Panc1 (cell line): ENCODE measurements at regions not wholly inside any gene's neighbourhood (a gene's known extent, or its start where the extent isn't known, plus 50 kb on each side); places are given as distances from the start of the nearest gene placed in this dataset.

Experiments used
- POLR2AphosphoS5 ChIP-seq: IDR thresholded peaks from 2 replicates; pipeline ENCODE4 v1.6.1; 2012; ENCODE audit warnings: mild to moderate bottlenecking, low read depth, low read length, moderate library complexity
- SIN3A ChIP-seq: IDR thresholded peaks from 2 replicates; pipeline ENCODE4 v1.6.1; 2012; ENCODE audit warnings: low read depth, mild to moderate bottlenecking, low read length, moderate library complexity, borderline replicate concordance; ENCODE audit not compliant: insufficient read depth
- TF ChIP-seq, protein P1 (sequence below): fragments of 450-650 bp; IDR thresholded peaks from 2 replicates; pipeline ENCODE4 v1.5.1; 2017; ENCODE audit warnings: mild to moderate bottlenecking

- no peak for TF ChIP-seq POLR2AphosphoS5
- TF ChIP-seq, protein P1, sequence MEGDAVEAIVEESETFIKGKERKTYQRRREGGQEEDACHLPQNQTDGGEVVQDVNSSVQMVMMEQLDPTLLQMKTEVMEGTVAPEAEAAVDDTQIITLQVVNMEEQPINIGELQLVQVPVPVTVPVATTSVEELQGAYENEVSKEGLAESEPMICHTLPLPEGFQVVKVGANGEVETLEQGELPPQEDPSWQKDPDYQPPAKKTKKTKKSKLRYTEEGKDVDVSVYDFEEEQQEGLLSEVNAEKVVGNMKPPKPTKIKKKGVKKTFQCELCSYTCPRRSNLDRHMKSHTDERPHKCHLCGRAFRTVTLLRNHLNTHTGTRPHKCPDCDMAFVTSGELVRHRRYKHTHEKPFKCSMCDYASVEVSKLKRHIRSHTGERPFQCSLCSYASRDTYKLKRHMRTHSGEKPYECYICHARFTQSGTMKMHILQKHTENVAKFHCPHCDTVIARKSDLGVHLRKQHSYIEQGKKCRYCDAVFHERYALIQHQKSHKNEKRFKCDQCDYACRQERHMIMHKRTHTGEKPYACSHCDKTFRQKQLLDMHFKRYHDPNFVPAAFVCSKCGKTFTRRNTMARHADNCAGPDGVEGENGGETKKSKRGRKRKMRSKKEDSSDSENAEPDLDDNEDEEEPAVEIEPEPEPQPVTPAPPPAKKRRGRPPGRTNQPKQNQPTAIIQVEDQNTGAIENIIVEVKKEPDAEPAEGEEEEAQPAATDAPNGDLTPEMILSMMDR, result no peak
- no peak for TF ChIP-seq SIN3A
Measured at GRCh38 chr12:107925125-107925524, 150.6 kb downstream of the ASCL4 start.
